ENCODE measurements at regions not wholly inside any gene's neighbourhood (a gene's known extent, or its start where the extent isn't known, plus 50 kb on each side); places are given as distances from the start of the nearest gene placed in this dataset.
"Not testable (repeated sequence)": the region's sequence is repeated elsewhere in the genome, so short reads cannot be mapped to it uniquely, and the experiment has no call there.

GRCh38 chr3:127086591-127086990 is 103.7 kb downstream of the PLXNA1 start:
- not testable (repeated sequence) for TF ChIP-seq CTCF (IDR thresholded peaks at IDR 0.05); ZFX (IDR thresholded peaks at IDR 0.05; ENCODE audit: borderline replicate concordance)
